Activated T-cell treated with anti-CD3 and anti-CD28 coated beads for 48 hours (primary cell): ENCODE measurements at regions not wholly inside any gene's neighbourhood (a gene's known extent, or its start where the extent isn't known, plus 50 kb on each side); places are given as distances from the start of the nearest gene placed in this dataset.
"Not testable (repeated sequence)": the region's sequence is repeated elsewhere in the genome, so short reads cannot be mapped to it uniquely, and the experiment has no call there.

Experiments used
- DNase-seq: peaks from one replicate; pipeline ENCODE4 v3.0.0-alpha.2; 2020; ENCODE audit warnings: low read depth

DNA sequence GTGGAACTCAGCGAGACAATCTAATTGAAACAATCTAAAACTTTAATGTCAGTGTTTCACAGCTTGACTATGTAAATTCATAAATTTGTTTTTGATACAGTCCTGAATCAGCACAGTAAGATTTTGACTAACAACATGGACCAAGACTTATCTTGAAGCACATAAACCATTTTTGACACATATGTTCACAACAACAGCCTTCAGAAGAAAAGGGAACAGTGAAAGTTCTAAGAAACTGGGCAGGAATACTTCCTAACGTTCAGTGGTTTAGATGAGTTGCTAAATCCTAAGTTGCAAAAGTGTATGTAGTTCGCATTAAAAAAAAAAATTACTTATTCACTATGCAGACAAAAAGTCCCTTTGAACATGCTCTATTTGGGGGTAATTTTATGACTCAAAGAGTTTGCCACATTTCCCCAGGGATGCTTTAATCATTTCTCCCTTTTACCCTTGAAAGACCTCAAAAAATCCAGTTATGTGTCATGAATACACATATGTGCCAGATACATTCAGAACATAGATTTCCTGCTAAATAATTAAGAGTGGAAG lies 120.2 kb downstream of the MRPL39 start:
- DNase-seq, result no peak

DNA sequence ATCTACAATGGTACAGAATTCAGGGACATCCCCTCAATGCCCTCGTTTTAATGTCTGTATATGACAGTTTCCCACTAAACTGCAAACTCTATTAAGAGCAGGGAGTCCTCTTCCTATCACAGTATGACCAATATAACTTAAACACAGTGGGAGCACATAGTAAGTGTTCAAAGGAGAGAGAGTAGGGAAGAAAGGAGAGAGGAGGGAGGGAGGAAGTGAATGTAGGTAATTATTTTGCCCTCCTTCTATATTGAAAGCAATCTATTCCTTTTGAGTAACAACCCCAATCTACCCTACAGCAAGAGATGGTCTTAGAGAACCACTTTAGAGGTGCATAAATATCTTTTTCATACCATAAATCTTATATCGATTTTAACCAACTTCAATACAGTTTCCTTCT lies 121.4 kb downstream of the MRPL39 start:
- DNase-seq, result no peak

DNA sequence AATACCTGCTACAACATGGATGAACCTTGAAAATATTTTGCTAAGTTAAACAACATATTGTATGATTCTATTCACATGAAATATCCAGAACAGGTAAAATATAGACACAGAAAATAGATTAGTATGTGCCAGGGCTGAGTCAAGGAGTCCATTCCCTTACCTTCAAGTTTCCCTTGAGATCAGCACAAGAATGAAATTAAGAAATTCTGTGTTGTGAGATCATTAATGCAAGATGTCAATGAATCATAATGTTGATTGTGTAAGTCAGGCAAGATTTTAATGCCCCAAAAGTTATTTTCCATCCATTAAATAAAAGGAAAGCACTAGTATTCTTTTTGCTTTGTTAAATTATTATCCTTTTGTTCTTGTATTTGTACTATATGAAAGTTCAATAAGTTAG lies 139.4 kb downstream of the MRPL39 start:
- DNase-seq, result no peak

DNA sequence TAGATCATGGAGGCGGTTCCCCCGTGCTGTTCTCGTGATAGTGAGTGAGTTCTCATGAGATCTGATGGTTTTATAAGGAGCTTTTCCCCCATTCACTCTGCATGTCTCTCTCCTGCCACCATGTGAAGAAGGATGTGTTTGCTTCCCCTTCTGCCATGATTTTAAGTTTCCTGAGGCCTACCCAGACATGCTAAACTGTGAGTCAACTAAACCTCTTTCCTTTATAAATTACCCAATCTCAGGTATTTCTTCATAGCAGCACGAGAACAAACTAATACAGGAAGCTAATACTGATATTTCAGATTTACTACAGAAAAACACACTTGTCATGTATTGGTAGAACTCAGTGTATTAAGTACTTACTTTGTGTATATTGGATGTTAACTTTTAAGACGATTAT lies 140.2 kb downstream of the MRPL39 start:
- not testable (repeated sequence) for DNase-seq

DNA sequence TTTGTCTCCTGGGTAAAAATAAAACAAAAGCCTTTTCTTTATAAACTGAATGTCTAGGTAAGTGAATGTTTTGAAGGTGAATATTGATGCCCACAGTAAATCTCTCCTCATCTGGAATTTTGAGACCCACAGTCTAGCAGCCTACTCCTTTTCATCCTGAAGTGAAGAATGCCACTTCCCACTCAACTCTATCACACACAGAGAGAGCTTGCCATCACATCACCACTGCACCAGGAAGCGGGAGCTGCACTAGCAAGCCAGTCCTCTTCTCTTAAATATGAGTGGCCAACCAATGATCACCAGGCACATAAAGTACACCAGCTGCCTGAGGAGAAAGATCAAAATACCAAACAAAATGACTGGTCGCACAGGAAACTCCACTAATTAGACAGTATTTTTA lies 140.8 kb downstream of the MRPL39 start:
- DNase-seq, result no peak

DNA sequence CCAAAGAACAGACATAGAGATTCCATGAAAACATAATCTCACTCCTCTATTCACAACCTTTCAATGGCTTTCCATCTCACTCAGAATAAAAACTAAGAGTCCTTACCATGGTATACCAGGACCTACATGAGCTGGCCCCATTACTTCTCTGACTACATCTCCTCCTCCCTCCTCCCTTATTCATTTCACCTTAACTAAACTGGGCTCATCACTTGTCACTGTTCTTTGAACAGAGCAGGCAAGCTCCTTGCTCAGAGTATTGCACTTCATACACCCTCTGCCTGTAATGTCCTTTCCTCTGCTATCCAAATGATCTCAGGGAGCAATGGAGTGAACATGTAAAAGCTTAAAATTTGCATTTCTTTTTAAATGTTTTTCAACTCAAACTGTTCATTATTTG lies 142.0 kb downstream of the MRPL39 start:
- no peak for DNase-seq

DNA sequence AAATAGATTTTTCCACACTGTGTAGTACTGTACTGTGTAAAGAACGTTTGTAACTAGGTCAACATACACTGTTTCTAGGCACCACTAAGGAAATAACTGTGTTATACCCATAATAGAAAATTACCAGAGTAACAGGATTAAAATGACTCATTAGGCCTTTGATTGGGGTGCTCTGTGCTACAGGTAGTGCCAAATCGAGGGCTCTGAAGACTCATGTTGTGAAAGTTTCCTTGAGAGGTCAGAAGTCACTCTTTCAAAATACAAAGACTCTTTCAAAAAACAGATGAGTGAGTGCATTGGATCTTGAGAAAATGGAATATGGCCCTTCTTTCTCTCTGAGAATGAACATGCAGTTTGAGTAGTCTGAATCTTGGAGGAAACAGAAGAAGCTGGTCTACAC lies 143.0 kb downstream of the MRPL39 start:
- DNase-seq, result no peak

DNA sequence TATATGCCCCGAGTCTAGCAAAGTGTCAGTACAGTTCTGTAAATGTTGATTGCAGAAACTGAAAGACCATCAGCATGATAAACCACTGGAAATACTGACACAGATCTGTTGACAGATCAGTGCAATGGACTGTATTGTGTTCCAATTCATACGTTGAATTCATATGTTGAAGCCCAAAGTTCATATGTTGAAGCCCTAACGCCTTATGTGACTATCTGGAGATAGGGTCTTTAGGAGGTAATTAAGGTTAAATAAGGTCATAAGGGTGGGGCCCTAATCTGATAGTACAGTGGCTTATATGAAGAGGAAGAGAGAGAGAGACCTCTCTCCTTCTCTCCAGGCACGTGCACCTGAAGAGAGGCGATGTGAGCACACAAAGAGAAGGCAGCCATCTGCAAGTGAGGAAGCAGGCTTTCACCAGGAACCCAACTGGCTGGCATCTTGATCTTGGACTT lies 144.7 kb downstream of the MRPL39 start:
- no peak for DNase-seq

DNA sequence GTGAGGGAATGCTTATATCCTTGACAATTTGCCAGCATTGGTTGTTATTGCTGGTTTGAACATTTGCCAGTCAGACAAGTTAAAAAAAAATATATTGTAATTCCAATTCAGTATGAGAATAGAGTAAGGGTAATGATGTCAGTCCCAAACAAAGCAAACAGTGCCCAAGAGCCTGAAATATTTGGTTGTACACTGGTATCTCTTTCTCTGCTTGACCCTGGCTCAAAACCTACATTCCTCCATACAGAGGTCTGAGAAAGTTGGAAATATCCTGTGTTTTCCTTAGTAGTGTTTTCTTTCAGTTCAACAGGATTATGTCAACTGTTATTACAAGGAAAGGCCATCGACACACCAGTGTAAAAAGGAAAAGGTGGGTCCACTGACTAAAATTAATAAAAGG lies 145.6 kb downstream of the MRPL39 start:
- no peak for DNase-seq

DNA sequence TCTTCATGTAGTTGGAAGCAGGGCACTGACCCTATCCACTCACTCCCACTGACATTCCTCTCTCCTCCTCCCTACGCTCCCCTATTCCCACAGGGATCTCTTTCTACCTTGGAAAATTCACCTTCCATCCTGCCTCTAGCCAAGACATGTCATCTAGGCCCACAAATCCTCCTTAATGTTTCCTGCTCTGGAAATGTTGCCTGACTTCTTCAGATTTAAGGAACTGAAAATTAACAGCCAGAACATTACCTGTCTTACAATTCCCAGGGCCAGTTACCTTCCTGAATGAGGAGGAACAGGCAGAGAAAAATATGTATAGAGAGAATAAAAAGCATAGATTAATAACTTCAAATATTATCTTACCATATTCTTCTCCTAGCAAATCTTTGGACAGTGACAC lies 147.3 kb downstream of the MRPL39 start:
- no peak for DNase-seq

DNA sequence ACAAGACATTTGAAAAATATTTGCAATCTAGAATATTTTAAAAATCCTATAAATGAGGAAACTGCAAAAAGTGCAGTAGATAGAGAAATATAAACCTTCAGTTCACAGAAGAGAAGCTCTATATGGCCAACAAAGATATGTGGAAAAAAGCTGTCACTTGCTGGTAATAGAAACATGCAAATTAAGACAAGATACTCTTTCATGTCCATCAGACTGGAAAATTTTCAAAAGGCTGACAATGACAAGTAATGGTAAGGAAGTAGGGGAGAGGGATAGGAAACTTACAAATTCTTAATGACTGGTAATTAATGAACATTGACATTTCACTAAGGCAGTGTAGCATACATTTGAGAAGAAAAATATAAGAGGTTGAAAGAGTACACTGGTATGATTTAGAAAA lies 147.9 kb downstream of the MRPL39 start:
- DNase-seq, result no peak

DNA sequence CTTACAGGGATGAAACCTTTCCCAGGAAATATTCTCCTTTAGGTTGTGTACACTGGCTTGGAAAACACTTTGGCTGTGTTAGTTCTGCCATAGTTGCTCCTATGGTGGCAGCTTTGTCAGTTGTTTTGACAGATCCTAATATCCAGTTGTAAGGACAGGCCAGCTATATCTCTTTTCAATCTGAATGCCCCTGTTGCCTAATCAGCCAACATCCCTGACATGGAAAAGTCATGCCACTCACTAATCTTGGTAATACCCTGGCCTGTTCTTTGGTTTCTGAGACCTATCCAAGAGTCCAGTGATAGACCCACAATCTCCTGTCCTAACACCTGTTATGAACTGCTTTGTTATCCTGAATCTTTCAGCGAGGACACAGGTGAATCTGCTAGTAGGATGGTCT lies 148.8 kb downstream of the MRPL39 start:
- DNase-seq, result no peak

DNA sequence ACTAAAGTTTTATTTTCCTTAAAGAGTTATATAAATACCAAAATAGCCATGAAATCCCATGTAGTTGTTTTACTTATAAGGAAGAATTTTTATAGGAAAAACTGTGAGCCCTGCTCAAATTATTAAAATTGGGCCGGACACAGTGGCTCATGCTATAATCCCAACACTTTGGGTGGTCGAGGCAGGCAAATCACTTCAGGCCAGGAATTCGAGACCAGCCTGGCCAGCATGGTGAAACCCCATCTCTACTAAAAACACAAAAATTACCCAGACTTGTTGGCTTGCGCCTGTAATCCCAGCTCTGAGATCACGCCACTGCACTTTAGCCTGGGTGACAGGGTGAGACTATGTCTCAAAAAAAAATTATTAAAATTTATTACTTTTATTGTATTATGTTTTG lies 149.3 kb downstream of the MRPL39 start:
- no peak for DNase-seq

DNA sequence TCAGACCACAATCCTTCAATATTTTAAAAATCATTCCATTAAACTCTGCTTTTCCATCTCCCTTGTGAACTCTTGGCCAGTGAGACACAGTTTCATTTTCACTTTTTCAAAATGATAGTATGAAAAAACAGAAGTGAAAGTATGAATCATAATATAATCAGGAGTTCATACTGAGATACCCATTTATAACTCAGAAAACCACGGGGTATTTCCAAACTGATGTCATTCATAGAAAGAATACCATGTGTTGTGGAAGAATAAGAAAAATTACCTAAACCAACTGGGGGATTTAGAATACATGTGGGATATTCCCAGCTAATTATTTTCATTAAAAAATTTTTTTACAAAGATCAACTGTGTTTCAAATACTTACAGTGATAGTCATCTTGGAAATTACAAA lies 149.9 kb downstream of the MRPL39 start:
- no peak for DNase-seq

DNA sequence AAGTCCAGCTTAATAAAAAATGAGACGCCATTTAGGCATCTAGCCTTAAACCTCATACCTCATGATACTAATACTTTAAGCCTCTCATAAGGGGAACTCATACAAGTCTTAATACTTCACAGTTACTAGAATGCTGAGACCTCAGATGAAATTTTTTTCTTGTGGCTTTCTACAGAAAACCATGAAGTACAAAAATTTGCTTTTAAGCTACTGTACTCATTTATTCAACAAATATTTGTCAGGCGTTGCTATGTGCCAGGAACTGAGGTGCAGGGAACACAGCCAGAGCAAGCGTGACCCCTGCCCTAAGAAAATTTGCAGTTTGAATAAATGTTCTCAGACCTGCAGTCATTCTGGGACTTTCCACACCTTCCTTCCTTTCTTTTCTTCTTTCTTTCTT lies 150.6 kb downstream of the MRPL39 start:
- peak; percentile 41 for DNase-seq

DNA sequence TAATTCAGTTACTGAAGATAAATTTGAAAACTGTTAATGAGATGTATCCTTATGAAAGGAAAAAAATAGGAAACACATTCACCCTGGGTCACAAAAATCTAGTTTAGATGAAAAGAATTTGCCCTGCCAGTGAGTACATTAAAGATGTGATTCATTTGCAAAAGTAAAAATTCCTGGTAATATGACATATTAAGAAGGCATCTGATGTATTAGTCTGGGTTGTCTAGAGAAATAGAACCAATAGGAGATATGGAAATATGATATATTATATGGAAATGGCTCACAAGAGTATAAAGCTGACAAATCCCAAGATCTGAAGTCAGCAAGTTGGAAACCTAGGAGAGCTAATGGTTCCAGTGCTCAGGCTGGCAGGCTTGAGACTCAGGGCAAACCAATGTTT lies 153.8 kb downstream of the MRPL39 start:
- DNase-seq, result no peak

DNA sequence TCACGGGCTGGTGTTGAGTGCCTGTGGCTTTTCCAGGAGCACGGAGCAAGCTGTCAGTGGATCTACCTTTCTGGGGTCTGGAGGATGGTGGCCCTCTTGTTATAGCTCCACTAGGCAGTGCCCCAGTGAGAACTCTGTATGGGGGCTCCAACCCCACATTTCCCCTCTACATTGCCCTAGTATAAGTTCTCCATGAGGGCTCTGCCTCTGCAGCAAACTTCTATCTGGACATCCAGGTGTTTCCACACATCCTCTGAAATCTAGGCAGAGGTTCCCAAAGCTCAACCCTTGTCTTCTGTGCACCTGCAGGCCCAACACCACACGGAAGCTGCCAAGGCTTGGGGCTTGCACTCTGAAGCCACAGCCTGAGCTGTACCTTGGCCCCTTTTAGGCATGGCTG lies 157.3 kb downstream of the MRPL39 start:
- DNase-seq, result no peak

DNA sequence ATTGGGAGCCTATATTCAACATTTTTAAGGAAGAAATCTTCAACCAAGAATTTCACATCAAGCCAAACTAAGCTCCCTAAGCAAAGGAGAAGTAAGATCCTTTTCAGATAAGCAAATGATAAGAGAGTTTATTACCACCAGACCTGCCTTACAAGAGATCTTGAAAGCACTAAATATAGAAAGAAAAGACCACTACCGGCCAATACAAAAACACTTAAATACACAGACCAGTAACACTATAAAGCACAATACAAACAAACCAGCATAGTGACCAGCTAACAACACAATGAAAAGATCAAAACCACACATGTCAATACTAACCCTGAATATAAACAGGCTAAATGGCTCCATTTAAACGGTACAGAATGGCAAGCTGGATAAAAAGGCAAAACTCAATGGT lies 165.4 kb downstream of the MRPL39 start:
- DNase-seq, result no peak

DNA sequence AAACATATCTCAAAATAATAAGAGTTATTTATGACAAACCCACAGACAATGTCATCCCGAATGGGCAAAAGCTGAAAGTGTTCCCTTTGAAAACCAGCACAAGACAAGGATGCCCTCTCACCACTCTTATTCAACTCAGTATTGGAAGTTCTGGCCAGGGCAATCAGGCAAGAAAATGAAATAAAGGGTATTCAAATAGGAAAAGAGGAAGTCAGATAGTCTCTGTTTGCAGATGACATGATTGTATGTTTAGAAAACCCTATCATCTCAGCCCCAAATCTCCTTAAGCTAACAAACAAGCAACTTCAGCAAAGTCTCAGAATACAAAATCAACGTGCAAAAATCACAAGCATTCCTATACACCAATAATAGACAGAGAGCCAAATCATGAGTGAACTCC lies 169.8 kb downstream of the MRPL39 start:
- not testable (repeated sequence) for DNase-seq

DNA sequence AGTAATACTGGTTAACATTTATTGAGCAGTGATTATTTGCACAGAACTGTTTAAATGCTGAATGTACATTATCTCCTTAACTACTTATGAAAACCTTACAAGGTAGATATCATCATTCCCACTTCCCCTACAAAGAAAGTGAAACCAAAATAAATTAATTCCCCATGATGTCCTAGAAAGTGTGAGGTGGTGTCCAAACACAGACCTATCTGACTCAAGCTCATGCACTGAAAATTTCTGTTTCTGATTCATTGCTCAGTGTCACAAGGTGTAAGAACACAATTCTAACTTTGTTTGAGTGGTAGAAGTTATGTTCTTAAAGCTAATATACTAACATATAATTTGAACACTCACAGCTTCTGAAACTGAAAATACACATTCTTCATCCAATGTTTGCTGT lies 178.7 kb downstream of the MRPL39 start:
- no peak for DNase-seq

DNA sequence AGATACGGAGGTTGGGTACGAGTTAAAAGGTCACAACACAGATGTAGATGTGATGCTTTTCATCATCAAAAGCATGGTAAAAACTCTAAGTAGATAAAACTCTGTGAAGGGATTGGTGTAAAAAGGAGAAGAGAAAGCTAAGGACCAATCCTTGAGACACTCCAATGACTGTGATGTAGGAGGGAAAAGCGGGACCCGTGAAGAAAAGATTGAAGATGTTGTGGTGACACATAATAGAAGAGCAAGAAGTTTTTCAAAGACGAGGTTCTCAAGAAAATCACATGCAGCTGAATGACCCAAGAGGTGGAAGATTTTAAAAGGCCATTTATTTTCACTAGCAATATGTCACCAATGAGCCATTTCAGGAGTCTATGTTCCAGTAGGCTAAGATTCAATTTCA lies 179.5 kb downstream of the MRPL39 start:
- no peak for DNase-seq

DNA sequence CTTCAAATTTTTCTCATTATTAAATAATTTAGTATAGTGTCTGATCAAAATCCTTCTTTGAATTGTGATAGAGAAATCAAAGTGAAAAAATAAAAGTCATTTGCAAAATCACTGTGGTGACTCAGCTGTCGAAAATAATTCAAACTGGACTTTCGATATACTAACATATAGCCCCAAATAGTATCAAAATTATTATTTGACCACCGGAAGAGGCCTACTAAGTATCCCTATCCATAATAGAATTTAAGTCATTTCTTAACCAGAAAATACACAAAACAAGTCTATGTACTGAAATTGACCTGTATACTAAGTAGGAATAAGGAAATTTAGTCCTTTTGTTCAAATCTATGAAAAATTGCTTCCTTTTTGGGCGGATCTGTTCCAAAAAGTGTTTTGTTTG lies 180.7 kb downstream of the MRPL39 start:
- DNase-seq, result no peak

DNA sequence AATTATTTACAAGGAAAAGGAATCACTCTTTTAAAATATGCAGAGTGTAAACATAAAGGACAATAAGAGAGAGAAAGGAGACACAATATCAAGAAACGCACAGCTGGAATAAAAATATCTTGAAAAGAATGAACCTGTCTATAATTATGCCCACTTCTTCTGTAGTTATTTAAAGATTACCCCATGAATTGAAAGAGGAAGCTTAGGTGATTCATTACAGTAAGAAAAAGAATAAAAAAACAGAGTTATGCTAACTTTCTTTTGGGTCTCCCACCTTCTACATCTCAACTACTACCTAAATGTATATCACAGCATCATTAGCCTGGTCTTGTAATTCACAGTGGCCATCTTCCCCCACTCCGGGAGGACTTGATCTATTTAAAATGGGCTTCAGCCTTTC lies 182.1 kb downstream of the MRPL39 start:
- DNase-seq, result no peak

DNA sequence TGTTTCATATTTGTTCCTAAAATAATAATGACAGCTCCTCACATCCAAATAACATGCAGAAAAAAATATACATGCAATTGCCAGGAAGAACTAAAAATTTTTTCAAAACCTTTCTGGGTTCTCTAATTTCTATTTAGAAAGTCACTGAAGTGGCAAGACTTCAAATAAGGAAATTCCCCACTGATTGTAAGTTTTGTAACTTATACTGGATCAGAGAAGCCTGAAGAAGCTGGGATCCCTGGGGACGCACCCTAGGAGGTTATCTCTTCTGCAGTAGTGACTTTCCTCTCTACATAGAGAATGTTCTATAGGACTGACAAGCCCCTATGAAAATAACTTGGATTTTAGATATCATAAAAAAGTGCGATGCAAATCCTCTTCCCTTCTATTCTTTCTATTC lies 182.6 kb downstream of the MRPL39 start:
- no peak for DNase-seq

DNA sequence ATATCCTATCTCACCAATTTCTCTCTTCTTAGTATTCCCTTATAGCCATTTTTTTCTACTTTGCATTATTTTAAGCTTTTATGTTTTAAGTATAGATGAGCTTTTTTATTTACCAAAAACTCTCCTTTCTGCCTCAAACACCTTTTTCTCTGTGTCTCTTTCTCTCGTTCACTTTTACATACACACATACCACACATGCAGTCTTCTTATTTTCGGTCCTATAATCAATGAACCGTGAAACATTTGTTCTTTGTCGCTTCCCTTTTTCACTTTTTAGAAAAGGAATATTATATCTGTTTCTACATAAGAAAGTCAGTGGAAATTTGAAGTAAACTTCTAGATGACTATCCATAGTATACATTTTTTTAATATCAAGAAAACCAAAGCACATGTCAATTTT lies 183.2 kb downstream of the MRPL39 start:
- no peak for DNase-seq
